OCI-LY1 (cell line): ENCODE measurements at regions not wholly inside any gene's neighbourhood (a gene's known extent, or its start where the extent isn't known, plus 50 kb on each side); places are given as distances from the start of the nearest gene placed in this dataset.

Experiments
- H2AFZ ChIP-seq: fragments of 200-600 bp; sonication (generic), shearing (Covaris generic); 2 replicates; pipeline ENCODE4 v1.6.0; 2014; ENCODE audit warnings: antibody characterized with exemption, mild to moderate bottlenecking, low read length
- H3F3A ChIP-seq: fragments of 200-600 bp; sonication (generic), shearing (Covaris generic); 2 replicates; pipeline ENCODE4 v1.6.0; 2014; ENCODE audit warnings: mild to moderate bottlenecking, antibody characterized with exemption, low read length, moderate library complexity; ENCODE audit not compliant: insufficient read depth
- H3K27ac ChIP-seq: fragments of 200-600 bp; sonication (generic); 2 replicates; pipeline ENCODE4 v1.5.1; 2014; ENCODE audit warnings: low read length, mixed run types, mild to moderate bottlenecking, low read depth; ENCODE audit not compliant: poor library complexity, severe bottlenecking
- H3K27me3 ChIP-seq: fragments of 200-600 bp; sonication (generic); 2 replicates; pipeline ENCODE4 v1.6.0; 2014; ENCODE audit warnings: antibody characterized with exemption, mild to moderate bottlenecking, low read length, moderate library complexity; ENCODE audit not compliant: insufficient read depth
- H3K36me3 ChIP-seq: fragments of 200-600 bp; sonication (generic); 2 replicates; pipeline ENCODE4 v1.6.1; 2014; ENCODE audit warnings: mild to moderate bottlenecking, antibody characterized with exemption, low read length, moderate library complexity, mixed read lengths; ENCODE audit not compliant: insufficient read depth
- H3K4me1 ChIP-seq: fragments of 200-600 bp; sonication (generic); 2 replicates; pipeline ENCODE4 v1.5.1; 2014; ENCODE audit warnings: mild to moderate bottlenecking, low read length, moderate library complexity; ENCODE audit not compliant: insufficient read depth, severe bottlenecking
- H3K4me2 ChIP-seq: fragments of 200-600 bp; sonication (generic), shearing (Covaris generic); 2 replicates; pipeline ENCODE4 v1.6.1; 2014; ENCODE audit warnings: low read length
- H3K4me3 ChIP-seq: fragments of 200-600 bp; sonication (generic); 2 replicates; pipeline ENCODE4 v1.5.1; 2014; ENCODE audit warnings: low read length, low read depth, mild to moderate bottlenecking, mixed read lengths; ENCODE audit not compliant: poor library complexity, severe bottlenecking
- H3K79me2 ChIP-seq: fragments of 200-600 bp; shearing (Covaris generic); 2 replicates; pipeline ENCODE4 v1.6.1; 2016; ENCODE audit warnings: mixed run types, low read length, mixed read lengths; ENCODE audit not compliant: insufficient read depth
- H3K9ac ChIP-seq: fragments of 200-600 bp; sonication (generic), shearing (Covaris generic); 2 replicates; pipeline ENCODE4 v1.6.1; 2014; ENCODE audit warnings: mild to moderate bottlenecking, low read length, mixed read lengths
- H3K9me2 ChIP-seq: fragments of 200-600 bp; sonication (generic), shearing (Covaris generic); 2 replicates; pipeline ENCODE4 v1.6.1; 2014; ENCODE audit warnings: low read depth, mild to moderate bottlenecking, low read length, mixed read lengths
- H3K9me3 ChIP-seq: fragments of 200-600 bp; shearing (Covaris generic); 2 replicates; pipeline ENCODE4 v1.6.1; 2014; ENCODE audit warnings: low read length, mixed read lengths
- H4K20me1 ChIP-seq: fragments of 200-600 bp; sonication (generic), shearing (Covaris generic); 2 replicates; pipeline ENCODE4 v1.6.0; 2016; ENCODE audit warnings: mild to moderate bottlenecking, low read length; ENCODE audit not compliant: insufficient read depth
- EZH2 ChIP-seq: fragments of 200-600 bp; sonication (generic), shearing (Covaris generic); IDR thresholded peaks from 2 replicates; pipeline ENCODE4 v1.8.0; 2017; ENCODE audit warnings: borderline replicate concordance, mixed run types, mild to moderate bottlenecking, antibody characterized with exemption, low read length, moderate library complexity, mixed read lengths
- TF ChIP-seq, protein P1 (sequence below): fragments of 200-600 bp; sonication (generic), shearing (Covaris generic); IDR thresholded peaks from 2 replicates; pipeline ENCODE4 v1.5.1; 2017; ENCODE audit warnings: mild to moderate bottlenecking, antibody characterized with exemption, low read length, moderate library complexity, mixed read lengths

DNA sequence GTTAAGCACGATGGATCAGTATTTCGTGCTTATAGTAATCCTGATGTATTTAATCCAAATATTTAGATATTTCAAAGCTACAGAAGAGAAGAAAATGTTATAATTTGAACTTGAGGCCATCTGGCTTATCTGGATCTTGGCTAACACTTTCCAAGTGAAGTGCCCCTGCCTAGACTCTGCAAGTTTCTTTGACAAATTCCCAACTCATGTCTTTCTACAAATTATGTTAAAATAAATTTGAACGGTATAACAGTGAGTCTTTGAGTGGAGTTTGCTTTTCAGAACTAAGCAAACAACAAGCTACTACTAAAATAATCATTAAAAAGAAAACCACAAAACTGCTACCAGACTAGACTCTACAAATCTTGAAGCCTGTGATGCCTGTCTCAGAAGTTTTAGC is 374.4 kb upstream of the PRICKLE1 start:
- Histone ChIP-seq H2AFZ (no peak overlapping the region), H3K27me3 (no peaks in the 10 kb centered on the region), H3K9ac (no peak overlapping the region), H3K9me2 (no peaks in the 10 kb centered on the region), H3K4me3 (no peak overlapping the region), H3K36me3 (no peaks in the 10 kb centered on the region), H3K27ac (no peak overlapping the region), H3F3A (no peaks in the 10 kb centered on the region), H3K4me2 (no peak overlapping the region), H3K4me1 (no peaks in the 10 kb centered on the region), H3K79me2 (no peaks in the 10 kb centered on the region), H3K9me3 (no peaks in the 10 kb centered on the region), H4K20me1 (no peaks in the 10 kb centered on the region)
- TF ChIP-seq, protein P1, sequence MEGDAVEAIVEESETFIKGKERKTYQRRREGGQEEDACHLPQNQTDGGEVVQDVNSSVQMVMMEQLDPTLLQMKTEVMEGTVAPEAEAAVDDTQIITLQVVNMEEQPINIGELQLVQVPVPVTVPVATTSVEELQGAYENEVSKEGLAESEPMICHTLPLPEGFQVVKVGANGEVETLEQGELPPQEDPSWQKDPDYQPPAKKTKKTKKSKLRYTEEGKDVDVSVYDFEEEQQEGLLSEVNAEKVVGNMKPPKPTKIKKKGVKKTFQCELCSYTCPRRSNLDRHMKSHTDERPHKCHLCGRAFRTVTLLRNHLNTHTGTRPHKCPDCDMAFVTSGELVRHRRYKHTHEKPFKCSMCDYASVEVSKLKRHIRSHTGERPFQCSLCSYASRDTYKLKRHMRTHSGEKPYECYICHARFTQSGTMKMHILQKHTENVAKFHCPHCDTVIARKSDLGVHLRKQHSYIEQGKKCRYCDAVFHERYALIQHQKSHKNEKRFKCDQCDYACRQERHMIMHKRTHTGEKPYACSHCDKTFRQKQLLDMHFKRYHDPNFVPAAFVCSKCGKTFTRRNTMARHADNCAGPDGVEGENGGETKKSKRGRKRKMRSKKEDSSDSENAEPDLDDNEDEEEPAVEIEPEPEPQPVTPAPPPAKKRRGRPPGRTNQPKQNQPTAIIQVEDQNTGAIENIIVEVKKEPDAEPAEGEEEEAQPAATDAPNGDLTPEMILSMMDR = no peak
- TF ChIP-seq EZH2 = no peak

DNA sequence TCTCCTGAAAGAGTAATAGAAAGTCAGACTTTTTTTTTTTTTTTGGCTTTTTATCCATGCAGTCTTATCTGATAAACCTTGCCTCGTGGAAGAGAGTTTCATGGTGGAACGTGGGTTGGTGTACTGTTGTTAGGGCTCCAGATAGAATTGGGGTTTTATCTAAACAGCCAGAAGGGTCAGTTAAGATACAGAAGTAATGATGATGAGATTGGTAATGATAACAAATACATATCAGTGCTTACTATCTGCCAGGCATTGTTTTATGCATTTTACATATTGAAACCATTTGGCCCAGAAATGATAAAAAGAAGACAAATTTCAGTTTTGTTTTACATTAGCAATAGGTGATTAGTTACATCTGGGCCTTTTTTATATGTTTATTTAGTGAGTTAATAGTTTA is 372.8 kb upstream of the PRICKLE1 start:
- H3K9me3 ChIP-seq = no peaks in the 10 kb centered on the region
- no peaks in the 10 kb centered on the region for H3K27me3 ChIP-seq
- no peak overlapping the region for H2AFZ ChIP-seq
- H3K4me3 ChIP-seq = no peak overlapping the region
- H4K20me1 ChIP-seq = no peaks in the 10 kb centered on the region
- no peaks in the 10 kb centered on the region for H3K4me1 ChIP-seq
- no peaks in the 10 kb centered on the region for H3F3A ChIP-seq
- no peaks in the 10 kb centered on the region for H3K9me2 ChIP-seq
- no peak for TF ChIP-seq EZH2
- TF ChIP-seq, protein P1 = no peak
- H3K4me2 ChIP-seq = no peak overlapping the region
- H3K9ac ChIP-seq = no peak overlapping the region
- no peak overlapping the region for H3K27ac ChIP-seq
- H3K79me2 ChIP-seq = no peaks in the 10 kb centered on the region
- H3K36me3 ChIP-seq = no peaks in the 10 kb centered on the region

DNA sequence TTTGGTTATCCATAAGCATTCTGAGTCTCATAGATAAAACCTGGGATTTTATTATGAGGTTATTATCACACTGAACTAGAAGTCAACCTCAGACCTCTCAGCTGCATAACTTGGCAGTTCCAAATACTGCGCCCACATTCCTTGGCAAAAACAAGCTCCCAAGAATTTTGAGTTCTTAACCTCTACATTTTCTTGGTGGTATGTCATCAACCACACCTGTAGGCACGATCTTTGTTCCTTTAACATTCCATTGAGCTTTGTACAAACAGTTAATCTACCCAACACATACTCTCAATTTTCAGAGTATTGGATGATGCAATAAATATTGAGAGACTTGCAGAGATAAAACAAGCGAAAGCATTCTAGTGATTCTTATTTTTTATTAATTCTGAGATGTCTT is 371.8 kb upstream of the PRICKLE1 start:
- Histone ChIP-seq H3K79me2 (no peaks in the 10 kb centered on the region), H3K9me3 (no peaks in the 10 kb centered on the region), H4K20me1 (no peaks in the 10 kb centered on the region), H3K9me2 (no peaks in the 10 kb centered on the region), H3K27ac (no peak overlapping the region), H3K4me1 (no peaks in the 10 kb centered on the region), H3K9ac (no peak overlapping the region), H3K36me3 (no peaks in the 10 kb centered on the region), H2AFZ (no peak overlapping the region), H3F3A (no peaks in the 10 kb centered on the region), H3K4me3 (no peak overlapping the region), H3K27me3 (no peaks in the 10 kb centered on the region), H3K4me2 (no peak overlapping the region)
- TF ChIP-seq, protein P1 = no peak
- TF ChIP-seq EZH2 = no peak
